ENCODE measurements at regions not wholly inside any gene's neighbourhood (a gene's known extent, or its start where the extent isn't known, plus 50 kb on each side); places are given as distances from the start of the nearest gene placed in this dataset.
"Not testable (repeated sequence)": the region's sequence is repeated elsewhere in the genome, so short reads cannot be mapped to it uniquely, and the experiment has no call there.

DNA sequence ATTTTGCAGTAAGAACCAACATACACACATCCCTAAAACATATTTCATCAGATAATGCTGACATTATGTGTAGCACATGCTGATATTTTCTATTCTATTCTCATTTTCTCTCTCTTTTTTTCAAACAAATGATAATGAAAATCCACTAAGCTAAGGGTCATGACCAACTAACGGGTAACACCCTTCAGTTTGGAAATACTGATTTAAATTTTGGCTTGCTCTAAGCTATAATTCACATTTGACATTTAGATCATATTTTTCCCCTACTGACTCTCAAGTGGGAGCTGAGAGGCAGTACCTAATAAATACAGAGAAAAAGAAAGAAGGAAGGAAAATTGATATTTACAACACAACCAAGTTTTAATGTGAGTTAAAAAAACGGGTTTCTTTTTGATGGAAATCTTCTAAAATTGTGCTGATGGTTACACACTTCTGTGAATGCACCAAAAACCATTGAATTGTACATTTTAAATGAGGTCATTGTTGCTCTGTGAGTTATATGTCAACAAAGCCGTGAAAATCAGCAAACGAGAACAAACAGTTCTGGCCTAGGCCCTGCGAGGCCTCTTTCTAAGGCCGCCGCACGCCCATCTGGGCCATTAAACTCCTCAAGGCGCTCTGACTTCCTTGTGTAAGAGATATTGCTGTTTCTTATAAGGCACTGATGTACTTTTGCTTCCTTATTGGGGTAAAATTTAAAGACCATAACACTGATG is 124.2 kb downstream of the GALR1 start:
- no peak for DNase-seq (ENCODE audit: low read depth)

DNA sequence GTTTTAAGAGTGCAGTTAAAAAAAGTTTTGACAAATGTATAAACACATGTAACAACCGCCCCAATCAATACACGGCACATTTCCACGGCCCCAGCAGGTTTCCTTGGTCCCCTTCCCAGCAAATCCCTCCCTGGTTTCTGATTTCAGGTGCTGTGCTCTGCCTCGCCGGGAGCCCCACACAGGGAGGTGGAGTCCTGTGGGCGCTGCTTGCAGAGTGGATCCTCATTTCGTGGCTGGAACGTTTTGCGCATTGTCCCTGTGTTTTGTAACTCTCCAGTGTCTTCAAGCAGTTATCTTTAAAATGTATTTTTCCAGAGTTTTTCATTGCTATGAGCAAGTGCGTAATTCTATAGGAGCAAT is 124.8 kb downstream of the GALR1 start:
- no peak for DNase-seq (ENCODE audit: low read depth)

DNA sequence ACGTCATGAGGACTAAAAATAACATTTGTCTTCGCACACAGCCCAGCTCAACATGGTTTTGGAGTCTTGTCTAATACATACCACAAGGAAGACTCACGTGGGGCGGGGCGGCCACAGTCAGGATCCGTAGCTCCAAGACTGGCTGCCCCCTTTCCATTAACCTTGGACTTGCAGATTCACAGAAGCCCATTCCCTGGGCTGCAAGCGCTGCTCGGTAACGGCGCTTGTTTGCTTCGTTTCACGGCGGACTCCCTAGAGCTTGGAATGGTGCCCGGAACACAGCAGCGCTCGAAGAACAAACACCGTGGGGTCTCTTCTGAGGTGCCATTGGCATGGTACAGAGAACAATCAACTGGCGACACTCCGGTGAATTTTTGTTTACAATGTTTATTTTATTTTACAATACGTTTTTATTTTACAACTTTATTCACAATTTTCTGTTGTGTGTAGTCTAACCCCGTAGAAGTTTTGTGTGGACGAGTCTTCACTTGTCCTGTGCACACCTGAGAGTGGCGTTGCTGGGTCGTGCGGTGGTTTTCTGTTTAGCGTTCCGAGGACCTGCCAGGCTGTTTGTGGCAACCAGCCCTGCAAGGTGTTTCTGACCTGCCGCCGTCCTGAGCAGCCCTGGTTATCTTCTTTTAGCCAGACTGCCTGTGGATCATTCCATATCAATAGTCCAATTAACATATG is 126.5 kb downstream of the GALR1 start:
- peak; percentile 48 for DNase-seq (ENCODE audit: low read depth)

DNA sequence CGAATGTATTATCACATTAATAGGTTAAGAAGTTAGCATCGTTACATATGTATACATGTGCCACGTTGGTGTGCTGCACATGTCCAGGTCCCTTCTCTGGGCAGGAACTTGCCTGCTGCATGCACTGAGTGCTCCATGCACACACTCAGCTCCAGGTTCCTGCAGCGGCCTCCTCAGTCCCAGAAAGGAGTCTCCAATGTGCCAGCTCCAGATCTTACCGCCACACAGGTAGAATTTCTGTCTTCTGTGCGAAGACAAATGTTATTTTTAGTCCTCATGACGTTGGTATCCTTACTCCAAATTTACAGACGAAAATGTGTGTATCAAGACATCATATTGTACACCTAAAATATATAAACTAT is 127.1 kb downstream of the GALR1 start:
- DNase-seq (ENCODE audit: low read depth) = no peak

DNA sequence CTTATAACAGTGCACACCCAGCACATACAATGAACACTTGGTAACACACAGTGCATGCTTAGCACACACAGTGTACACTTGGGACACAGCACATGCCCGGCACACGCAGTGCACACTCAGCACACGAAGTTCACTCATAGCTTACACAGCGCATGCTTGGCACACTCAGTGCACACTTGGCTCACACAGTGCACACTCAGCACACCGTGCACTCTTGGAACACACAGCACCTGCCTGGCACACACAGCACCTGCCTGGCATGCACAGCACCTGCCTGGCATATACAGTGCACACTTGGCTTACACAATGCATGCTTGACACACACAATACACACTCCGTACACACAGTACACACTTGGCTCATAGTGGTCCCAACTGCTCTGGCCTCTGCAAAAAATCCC is 128.2 kb downstream of the GALR1 start:
- DNase-seq (ENCODE audit: low read depth) = no peak

DNA sequence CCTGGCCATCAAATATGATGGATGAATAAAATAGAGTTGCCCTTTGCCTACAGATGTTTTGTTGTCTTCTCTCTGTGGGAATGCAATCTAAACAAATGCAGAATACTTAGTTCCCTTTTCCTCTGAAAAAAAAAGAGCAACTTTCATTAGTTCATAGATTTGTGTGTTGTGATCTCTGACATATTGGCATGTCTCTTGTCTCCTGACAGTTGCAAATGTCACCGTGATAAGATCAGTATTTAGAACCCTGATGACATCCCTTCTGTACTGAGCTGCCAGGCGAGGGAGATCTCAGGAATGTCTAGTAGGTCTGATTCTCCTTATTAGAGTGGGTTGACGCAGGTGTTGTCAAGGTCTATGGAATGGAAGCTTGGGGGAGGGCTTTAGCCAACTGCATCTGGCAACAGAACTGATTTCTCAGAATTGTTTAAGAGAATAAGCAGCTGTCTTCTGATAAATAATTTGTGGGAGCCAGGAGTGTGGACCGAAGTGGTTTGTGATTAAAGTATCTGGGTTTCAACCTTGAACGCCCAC is 130.4 kb downstream of the GALR1 start:
- DNase-seq (ENCODE audit: low read depth) = no peak

DNA sequence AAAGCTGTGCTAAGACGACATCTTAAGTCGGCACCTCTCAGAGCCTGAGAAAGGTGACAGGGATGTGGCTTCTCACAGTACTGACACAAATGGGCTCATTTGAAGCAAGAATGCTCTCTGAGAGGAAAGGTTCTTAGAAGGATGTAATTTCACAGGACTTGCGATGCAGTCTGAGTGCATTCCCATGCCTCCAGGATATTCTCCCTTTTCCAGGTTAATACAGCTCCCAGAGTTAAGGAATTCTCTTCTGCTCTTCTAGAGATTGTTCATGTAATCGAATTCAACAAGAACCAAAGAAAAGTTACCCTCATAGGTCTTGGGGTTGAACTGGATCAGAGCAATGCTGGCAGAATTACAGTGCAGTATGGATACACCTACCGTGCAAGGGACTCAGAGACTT is 131.0 kb downstream of the GALR1 start:
- DNase-seq (ENCODE audit: low read depth) = no peak

DNA sequence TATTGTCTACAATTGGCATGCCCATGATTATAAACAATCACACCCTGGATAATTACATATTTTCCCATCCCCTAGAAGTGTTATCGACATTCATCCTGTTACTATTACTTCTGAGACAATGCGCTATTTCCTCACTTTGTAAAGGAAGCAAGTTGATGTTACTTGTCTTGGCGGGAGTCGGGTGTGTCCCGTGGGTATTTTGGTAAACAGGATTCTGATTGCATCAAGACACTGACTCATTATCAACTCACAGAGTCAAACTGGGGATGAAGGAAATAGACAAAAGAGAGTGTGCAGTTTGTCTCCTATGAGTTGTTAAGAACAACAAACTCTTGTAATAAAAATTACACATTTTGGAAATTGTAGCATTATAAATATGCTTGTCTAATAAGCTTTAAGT is 142.7 kb downstream of the GALR1 start:
- DNase-seq (ENCODE audit: low read depth) = no peak

DNA sequence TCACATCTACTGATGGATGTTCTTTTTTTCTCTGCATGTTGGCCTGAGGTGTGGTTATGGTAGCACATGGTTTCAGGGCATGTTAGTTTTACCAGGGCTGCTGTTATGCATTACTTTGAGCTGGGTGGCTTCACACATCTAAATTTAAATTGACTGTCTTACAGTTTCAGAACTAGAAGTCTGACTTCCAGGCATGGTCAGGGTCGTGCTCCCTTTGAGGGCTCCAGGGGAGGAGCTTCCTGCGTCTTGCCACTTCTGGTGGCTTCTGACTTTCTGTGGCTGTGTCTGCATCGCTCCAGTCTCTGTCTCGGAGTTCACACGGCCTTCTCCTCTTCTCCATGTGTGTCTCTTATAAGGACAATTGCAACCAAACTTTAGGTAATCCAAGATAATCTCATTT is 143.9 kb downstream of the GALR1 start:
- no peak for DNase-seq (ENCODE audit: low read depth)

DNA sequence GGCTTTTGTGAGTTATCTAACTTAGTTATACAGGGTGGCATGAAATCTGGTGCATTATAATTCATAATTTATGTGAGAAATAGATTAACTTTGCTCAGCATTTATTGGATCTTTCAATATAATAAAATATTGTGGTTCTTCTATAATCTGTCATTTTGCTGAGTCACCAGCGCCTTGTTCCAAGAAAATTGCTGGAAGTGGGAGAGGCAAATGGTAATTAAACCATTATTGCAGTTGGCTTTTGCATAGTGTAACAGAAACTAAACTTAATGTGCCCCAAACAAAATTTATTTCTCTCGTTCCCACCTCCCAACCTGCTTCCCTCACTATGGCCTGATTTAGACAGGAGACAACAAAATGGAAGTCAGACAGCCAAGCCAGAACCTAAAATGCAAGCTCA is 146.3 kb downstream of the GALR1 start:
- no peak for DNase-seq (ENCODE audit: low read depth)

DNA sequence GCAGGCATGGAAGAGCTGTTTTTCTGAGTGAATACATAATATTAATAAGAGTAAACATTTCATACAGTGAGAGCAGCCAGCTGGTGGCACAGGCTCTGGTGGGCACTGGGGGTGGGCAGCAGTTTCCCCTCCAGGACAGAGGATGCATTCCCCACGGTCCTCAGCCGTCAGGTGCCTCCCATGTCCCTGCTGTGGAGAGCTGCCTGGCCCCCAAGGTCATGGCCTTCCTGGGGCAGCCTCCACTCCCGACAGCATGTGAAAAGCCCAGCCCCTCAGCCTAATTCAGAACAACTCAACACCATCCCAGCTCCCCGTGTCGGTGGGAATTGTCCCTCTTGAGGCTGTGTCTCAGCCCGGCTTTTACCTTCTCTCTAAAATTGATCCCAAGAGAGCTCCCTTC is 147.4 kb downstream of the GALR1 start:
- DNase-seq (ENCODE audit: low read depth) = no peak

DNA sequence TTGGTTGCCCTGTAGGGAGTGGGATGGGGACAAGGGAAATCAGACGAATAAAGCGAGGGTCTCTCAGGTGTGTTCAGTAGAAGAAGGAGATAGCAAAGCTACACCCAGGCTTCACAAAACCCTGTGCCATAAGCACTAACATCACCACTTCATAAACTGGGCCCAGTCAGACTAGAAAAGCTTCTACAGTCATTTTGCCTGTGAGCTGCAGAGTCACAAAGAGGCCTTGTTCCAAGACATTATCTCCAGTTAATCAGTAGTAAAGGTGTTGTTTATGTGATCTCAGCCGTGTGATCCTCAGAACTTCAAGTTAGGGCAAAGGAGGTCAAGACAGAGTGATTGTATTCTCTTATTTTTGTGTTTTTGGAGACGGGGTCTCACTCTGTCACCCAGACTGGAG is 148.0 kb downstream of the GALR1 start:
- DNase-seq (ENCODE audit: low read depth) = no peak

DNA sequence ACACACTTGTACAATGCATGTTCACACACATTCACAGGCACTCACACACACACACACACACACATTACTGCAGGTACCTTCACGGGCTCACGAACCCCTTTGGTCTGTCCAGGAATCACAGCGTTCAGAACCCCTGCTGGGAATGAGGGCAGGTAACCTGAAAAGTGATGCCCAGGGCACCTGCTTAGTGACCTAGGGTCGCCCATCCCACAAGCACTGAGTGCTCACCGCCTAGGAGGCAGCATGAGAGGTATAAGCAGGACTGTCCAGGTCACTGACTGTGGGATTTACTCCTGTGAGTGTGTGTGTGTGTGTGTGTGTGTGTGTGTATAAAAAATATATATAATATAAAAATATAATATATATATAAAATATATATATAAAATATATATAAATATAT is 150.9 kb downstream of the GALR1 start:
- DNase-seq (ENCODE audit: low read depth) = no peak

DNA sequence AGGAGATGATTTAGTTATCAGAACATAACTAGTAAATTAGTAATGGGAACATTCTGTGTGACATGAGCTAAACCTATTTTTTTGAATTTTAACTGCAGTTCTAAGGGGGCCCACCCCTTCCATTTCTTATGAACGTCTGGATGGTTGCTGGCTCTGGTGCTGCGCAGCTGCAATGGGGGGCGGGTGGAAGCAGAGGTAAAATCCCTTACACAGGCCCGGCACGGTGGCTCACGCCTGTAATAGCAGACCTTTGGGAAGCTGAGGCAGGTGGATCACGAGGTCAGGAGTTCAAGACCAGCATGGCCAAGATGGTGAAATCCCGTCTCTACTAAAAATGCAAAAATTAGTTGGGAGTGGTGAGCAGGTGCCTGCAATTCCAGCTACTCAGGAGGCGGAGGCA is 151.5 kb downstream of the GALR1 start:
- DNase-seq (ENCODE audit: low read depth) = no peak

DNA sequence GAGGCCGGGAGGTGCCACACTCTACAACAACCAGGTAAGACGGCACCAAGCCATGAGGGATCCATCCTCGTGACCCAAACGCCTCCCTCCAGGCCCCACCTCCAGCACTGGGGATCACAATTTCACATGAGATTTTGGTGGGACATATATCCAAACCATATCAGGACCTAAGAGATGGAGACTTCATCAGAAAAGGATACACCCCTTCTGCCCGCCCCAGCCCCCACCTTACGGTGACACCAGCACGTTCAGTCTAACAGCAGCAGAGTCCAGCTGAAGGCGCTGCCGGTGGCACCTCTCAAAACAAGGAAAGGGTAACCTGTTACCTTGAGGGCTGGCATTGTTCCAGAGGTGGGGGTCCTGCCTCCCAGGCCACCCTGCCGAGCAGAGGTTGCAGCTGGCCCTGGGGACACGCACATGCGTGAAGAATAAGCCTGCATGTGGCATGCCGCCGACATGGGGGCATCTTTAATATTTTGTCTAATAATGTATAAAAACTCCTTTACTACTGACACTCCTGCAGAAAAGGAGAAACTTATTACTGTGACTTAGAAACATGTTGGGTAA is 154.4 kb downstream of the GALR1 start:
- no peak for DNase-seq (ENCODE audit: low read depth)

DNA sequence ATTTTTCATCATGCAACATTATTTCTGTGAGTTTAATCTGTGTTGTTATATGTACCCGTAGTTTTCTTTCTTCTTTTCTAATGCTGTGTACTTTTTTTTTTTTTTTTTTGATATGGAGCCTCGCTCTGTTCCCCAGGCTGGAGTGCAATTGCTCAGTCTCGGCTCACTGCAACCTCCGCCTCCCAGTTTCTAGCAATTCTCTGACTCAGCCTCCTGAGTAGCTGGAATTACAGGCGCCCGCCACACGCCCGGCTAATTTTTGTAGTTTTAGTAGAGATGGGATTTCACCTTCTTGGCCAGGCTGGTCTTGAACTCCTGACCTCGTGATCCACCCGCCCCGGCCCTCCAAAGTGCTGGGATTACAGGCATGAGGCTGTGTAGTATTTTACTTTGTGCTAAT is 155.4 kb downstream of the GALR1 start:
- DNase-seq (ENCODE audit: low read depth) = no peak

DNA sequence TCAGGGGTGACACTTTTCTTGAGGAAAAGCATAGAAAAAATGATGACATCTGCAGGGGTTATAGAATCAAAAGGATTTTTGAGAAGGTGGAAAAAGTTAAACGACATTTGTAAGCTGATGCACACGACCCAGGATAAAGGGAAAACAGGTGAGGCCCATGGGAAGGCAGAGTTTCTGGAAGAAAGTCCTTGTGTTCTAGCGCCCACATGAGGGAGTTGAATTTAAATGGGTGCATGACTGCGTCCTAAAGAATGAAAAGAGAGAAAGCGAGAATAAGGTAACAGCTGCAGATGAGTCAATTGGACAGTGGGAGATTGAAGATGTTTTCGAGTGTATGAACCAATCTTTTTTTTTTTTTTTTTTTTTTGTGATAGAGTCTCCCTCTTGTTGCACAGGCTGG is 158.1 kb downstream of the GALR1 start:
- no peak for DNase-seq (ENCODE audit: low read depth)

DNA sequence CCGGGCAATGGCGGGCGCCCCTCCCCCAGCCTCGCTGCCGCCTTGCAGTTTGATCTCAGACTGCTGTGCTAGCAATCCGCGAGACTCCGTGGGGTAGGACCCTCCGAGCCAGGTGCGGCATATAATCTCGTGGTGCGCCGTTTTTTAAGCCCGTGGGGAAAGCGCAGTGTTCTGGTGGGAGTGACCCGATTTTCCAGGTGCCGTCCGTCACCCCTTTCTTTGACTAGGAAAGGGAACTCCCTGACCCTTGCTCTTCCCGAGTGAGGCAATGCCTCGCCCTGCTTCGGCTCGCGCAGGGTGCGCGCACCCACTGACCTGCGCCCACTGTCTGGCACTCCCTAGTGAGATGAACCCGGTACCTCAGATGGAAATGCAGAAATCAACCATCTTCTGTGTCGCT is 171.9 kb downstream of the GALR1 start:
- DNase-seq (ENCODE audit: low read depth) = not testable (repeated sequence)

DNA sequence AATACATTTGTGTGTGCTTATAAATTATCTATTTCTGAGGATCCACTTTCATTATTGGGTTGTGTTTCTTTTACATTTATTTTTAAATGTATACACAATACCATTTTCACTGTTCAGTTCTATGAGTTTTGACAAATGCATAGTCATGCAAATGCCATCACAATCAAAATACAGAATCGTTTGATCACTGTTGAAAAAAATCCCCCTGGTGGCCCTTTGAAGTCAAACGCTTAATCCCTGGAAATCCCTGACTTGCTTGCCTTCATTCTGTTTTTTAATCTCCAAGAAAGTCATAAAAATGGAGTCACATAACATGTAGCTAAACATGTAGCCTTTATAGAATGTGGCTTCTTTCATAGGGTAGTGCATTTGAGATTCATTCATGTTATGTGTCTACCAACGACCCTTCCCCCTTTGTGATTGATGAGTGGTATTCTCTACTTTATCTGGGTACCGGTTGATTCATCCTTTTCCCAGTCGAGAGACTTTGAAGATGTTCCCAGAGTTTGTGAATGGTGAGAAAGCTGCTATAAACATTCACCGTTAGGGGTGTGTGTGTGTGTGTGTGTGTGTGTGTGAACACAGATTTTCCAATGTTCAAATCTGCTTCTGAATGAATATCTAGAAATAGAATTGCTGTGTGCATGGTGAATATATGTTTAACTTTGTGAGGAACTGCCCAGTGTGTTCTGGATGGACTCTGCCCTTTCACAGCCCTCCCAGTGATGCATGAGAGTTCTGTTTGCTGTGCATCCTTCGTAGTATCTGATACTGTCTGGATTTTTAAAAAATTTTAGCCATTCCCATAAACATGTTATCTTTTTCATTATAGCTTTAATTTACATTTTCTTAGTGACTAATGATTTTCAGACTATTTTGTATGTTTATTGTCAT is 173.6 kb downstream of the GALR1 start:
- peak; percentile 4 for DNase-seq (ENCODE audit: low read depth)

DNA sequence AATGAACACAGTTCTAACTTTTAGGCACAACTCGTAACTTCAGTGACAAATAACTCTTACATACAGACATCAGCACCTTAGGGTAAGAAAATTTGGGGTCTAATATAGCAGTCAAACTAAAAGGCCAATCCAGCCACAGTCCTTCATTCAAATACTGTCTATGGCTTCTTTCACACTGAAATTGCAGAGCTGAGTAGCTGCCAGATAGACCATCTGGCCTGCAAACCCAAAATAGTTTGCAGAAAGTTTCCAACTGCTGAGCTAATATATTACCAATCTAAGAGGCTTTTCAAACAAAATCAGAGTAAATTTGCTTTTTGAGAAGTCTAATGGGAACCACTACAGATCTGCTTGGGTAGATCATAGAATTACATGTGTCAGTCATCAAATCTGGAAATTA is 183.4 kb downstream of the GALR1 start:
- no peak for DNase-seq (ENCODE audit: low read depth)

DNA sequence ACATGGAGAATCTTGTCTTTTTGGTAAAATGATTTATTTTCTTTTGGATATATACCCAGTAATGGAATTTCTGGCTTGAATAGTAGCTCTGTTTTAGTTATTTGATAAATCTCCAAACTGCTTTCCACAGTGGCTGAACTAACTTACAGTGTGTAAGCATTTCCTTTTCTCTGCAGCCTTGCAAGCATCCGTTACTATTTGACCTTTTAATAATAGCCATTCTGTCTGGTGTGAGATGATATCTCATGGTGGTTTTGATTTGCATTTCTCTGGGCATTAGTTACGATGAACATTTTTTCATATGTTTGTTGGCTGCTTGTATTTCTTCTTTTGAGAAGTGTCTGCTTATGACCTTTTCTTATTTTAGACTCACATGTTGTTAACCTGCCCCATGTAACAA is 190.2 kb downstream of the GALR1 start:
- no peak for DNase-seq (ENCODE audit: low read depth)

DNA sequence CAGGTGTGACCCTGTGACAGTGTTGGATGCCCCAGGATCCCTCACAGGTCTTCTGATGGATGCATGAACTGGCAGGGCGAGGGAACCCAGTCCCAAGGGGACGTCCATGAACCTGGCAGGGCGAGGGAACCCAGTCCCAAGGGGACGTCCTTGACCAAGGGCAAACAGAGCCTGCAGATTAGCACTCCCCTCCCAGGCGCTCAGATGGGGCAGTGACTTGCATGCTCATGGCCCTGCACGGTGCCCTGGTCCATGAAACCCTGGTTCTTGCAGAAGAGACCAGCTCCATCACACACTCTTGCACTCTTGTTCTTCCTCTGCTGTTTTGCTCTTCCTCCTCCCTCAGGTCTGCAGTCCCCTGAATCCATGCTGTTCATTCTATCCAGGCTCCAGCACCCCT is 192.7 kb downstream of the GALR1 start:
- DNase-seq (ENCODE audit: low read depth) = no peak

All from RPMI7951 (cell line).